ENCODE measurements at regions not wholly inside any gene's neighbourhood (a gene's known extent, or its start where the extent isn't known, plus 50 kb on each side); places are given as distances from the start of the nearest gene placed in this dataset.

DNA sequence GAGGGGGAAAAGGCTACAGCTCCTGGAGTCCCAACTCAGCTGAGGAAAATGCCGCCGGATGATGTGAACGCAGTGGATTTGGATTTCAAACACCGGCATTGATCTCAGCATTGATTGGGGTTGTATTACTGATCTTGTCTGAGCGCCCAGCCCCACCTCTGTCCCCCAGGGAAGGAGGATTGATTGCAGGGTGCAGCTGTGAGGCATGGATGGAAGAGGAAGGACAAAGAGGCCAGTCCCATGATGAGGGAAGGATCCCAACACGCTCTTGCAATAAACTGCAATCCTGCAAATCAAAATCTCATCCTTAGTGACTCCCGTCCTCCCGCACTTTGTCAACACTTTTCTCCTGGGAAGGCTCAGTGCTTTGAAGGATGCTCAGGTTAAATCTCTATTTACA is 242.3 kb upstream of the PROX1 start:
- Mint-ChIP-seq H3K27ac (no peak overlapping the region), H3K4me1 (no peaks in the 10 kb centered on the region), H3K9me3 (peaks cover 14% of the 10 kb centered on the region), H3K36me3 (no peaks in the 10 kb centered on the region; the same call in 1 of the 2 replicates), H3K4me3 (no peak overlapping the region), H3K27me3 (ENCODE audit: low read depth) (no peaks in the 10 kb centered on the region)
- POLR2A ChIA-PET, result no interaction called here
- DNase-seq (ENCODE audit: low spot score) (no peak), ATAC-seq (no peak)
- TF ChIP-seq ZNF317 (CRISPR knock-in tag; IDR thresholded peaks at IDR 0.05; ENCODE audit: borderline replicate concordance, low read depth) (no peak), JAZF1 (CRISPR knock-in tag; IDR thresholded peaks at IDR 0.05) (no peak)
- CTCF ChIA-PET, result no interaction called here

DNA sequence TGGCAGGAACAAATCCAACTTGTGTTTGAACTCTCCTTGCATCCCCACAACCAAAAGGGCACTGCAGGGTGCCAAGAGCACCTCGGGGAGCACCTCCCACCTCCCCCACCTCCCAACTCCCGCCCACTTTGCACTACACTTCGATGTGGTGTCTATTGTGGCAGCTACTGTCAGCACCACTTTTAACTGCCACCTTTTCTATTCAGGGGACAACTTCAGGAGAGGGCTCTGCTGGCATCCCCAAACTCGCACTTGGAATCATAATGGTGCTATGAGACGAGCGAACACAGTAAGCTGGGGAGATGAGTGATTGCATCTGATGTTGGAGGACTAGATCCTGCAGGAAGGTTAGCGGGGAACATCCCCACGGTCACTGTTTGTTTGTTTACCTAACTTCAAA is 238.2 kb upstream of the PROX1 start:
- peaks cover 3% of the 10 kb centered on the region for H3K9me3 Mint-ChIP-seq
- no peaks in the 10 kb centered on the region for H3K4me1 Mint-ChIP-seq
- ChIA-PET POLR2A (no interaction called here), CTCF (no interaction called here)
- no peaks in the 10 kb centered on the region for H3K27me3 Mint-ChIP-seq (ENCODE audit: low read depth)
- no peak overlapping the region for H3K4me3 Mint-ChIP-seq
- no peak overlapping the region for H3K27ac Mint-ChIP-seq
- TF ChIP-seq, protein P1, sequence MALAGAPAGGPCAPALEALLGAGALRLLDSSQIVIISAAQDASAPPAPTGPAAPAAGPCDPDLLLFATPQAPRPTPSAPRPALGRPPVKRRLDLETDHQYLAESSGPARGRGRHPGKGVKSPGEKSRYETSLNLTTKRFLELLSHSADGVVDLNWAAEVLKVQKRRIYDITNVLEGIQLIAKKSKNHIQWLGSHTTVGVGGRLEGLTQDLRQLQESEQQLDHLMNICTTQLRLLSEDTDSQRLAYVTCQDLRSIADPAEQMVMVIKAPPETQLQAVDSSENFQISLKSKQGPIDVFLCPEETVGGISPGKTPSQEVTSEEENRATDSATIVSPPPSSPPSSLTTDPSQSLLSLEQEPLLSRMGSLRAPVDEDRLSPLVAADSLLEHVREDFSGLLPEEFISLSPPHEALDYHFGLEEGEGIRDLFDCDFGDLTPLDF (CRISPR knock-in tag; IDR thresholded peaks at IDR 0.05), result no peak
- no peak for TF ChIP-seq ETV6 (CRISPR knock-in tag; IDR thresholded peaks at IDR 0.05)
- no peak for TF ChIP-seq ZNF219 (CRISPR knock-in tag; IDR thresholded peaks at IDR 0.05; ENCODE audit: borderline replicate concordance)
- TF ChIP-seq TEAD4 (CRISPR knock-in tag; IDR thresholded peaks at IDR 0.05), result no peak
- no peak for TF ChIP-seq HMGXB4 (CRISPR knock-in tag; IDR thresholded peaks at IDR 0.05)
- TF ChIP-seq ZNF138 (CRISPR knock-in tag; conservative IDR thresholded peaks at IDR 0.05), result no peak
- TF ChIP-seq SP1 (CRISPR knock-in tag; conservative IDR thresholded peaks at IDR 0.05), result no peak
- TF ChIP-seq ZBTB43 (CRISPR knock-in tag; IDR thresholded peaks at IDR 0.05), result no peak
- TF ChIP-seq TCF7 (CRISPR knock-in tag; IDR thresholded peaks at IDR 0.05; ENCODE audit: low read depth), result no peak
- no peak for TF ChIP-seq NR3C1 (CRISPR knock-in tag; conservative IDR thresholded peaks at IDR 0.05; ENCODE audit: low read depth)
- TF ChIP-seq, protein P2, sequence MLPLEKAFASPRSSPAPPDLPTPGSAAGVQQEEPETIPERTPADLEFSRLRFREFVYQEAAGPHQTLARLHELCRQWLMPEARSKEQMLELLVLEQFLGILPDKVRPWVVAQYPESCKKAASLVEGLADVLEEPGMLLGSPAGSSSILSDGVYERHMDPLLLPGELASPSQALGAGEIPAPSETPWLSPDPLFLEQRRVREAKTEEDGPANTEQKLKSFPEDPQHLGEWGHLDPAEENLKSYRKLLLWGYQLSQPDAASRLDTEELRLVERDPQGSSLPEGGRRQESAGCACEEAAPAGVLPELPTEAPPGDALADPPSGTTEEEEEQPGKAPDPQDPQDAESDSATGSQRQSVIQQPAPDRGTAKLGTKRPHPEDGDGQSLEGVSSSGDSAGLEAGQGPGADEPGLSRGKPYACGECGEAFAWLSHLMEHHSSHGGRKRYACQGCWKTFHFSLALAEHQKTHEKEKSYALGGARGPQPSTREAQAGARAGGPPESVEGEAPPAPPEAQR (CRISPR knock-in tag; IDR thresholded peaks at IDR 0.05), result no peak
- TF ChIP-seq ZNF281 (CRISPR knock-in tag; IDR thresholded peaks at IDR 0.05), result no peak
- TF ChIP-seq, protein P3, sequence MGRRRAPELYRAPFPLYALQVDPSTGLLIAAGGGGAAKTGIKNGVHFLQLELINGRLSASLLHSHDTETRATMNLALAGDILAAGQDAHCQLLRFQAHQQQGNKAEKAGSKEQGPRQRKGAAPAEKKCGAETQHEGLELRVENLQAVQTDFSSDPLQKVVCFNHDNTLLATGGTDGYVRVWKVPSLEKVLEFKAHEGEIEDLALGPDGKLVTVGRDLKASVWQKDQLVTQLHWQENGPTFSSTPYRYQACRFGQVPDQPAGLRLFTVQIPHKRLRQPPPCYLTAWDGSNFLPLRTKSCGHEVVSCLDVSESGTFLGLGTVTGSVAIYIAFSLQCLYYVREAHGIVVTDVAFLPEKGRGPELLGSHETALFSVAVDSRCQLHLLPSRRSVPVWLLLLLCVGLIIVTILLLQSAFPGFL (CRISPR knock-in tag; IDR thresholded peaks at IDR 0.05; ENCODE audit: borderline replicate concordance), result no peak
- no peak for TF ChIP-seq FOXP1 (CRISPR knock-in tag; IDR thresholded peaks at IDR 0.05; ENCODE audit: borderline replicate concordance)
- no peak for TF ChIP-seq ESRRA (CRISPR knock-in tag; IDR thresholded peaks at IDR 0.05; ENCODE audit: borderline replicate concordance)
- TF ChIP-seq FOXJ3 (CRISPR knock-in tag; IDR thresholded peaks at IDR 0.05; ENCODE audit: borderline replicate concordance), result no peak
- no peak for TF ChIP-seq SMAD4 (CRISPR knock-in tag; IDR thresholded peaks at IDR 0.05)
- TF ChIP-seq, protein P4, sequence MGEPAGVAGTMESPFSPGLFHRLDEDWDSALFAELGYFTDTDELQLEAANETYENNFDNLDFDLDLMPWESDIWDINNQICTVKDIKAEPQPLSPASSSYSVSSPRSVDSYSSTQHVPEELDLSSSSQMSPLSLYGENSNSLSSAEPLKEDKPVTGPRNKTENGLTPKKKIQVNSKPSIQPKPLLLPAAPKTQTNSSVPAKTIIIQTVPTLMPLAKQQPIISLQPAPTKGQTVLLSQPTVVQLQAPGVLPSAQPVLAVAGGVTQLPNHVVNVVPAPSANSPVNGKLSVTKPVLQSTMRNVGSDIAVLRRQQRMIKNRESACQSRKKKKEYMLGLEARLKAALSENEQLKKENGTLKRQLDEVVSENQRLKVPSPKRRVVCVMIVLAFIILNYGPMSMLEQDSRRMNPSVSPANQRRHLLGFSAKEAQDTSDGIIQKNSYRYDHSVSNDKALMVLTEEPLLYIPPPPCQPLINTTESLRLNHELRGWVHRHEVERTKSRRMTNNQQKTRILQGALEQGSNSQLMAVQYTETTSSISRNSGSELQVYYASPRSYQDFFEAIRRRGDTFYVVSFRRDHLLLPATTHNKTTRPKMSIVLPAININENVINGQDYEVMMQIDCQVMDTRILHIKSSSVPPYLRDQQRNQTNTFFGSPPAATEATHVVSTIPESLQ (CRISPR knock-in tag; IDR thresholded peaks at IDR 0.05), result no peak
- no peak for ATAC-seq
- no peak for DNase-seq (ENCODE audit: low spot score)
- no peaks in the 10 kb centered on the region for H3K36me3 Mint-ChIP-seq
